GM10248 (cell line): ENCODE measurements at regions not wholly inside any gene's neighbourhood (a gene's known extent, or its start where the extent isn't known, plus 50 kb on each side); places are given as distances from the start of the nearest gene placed in this dataset.

Experiments
- CTCF ChIA-PET: fragments of 300-600 bp; sonication (Branson Sonifier 250); formaldehyde crosslinking; extraction: SDS; loops from one replicate; lab custom pipeline; 2021; ENCODE audit warnings: antibody characterized with exemption; lab: Yijun Ruan, JAX
- POLR2A ChIA-PET: fragments of 350-650 bp; sonication (Branson Sonifier 250); formaldehyde crosslinking; extraction: SDS; loops from one replicate; lab custom pipeline; 2020; ENCODE audit warnings: antibody characterized with exemption; lab: Yijun Ruan, JAX
- DNase-seq: peaks from one replicate; pipeline ENCODE4 v3.0.0; 2012; ENCODE audit errors: extremely low spot score
- TF ChIP-seq, protein P1 (sequence below): IDR thresholded peaks from 2 replicates; pipeline ENCODE4 v1.5.1; 2012; ENCODE audit warnings: mild to moderate bottlenecking, low read depth; ENCODE audit errors: extremely low read depth, missing control alignments, control extremely low read depth

DNA sequence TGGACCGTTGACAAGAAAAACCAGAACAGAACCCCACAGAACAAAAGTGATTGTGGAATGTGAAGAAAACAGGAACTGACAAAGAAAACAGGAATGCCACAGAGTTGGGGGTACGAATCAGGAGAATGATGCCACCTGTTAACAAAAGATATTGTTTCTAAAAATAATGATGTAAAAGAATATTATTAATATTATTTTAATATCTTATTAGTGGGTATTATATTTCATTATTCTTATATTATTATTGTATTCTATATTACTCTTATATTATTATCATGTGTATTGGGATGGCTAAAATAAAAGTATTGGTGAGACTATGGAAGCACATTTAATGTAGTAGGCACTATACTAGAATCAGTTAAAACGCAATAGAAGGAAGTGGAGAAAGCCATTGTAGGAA, 659.0 kb upstream of the PCDH15 start:
- no peak for DNase-seq
- TF ChIP-seq, protein P1, sequence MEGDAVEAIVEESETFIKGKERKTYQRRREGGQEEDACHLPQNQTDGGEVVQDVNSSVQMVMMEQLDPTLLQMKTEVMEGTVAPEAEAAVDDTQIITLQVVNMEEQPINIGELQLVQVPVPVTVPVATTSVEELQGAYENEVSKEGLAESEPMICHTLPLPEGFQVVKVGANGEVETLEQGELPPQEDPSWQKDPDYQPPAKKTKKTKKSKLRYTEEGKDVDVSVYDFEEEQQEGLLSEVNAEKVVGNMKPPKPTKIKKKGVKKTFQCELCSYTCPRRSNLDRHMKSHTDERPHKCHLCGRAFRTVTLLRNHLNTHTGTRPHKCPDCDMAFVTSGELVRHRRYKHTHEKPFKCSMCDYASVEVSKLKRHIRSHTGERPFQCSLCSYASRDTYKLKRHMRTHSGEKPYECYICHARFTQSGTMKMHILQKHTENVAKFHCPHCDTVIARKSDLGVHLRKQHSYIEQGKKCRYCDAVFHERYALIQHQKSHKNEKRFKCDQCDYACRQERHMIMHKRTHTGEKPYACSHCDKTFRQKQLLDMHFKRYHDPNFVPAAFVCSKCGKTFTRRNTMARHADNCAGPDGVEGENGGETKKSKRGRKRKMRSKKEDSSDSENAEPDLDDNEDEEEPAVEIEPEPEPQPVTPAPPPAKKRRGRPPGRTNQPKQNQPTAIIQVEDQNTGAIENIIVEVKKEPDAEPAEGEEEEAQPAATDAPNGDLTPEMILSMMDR, result no peak
- ChIA-PET CTCF (no interaction called here), POLR2A (no interaction called here)

DNA sequence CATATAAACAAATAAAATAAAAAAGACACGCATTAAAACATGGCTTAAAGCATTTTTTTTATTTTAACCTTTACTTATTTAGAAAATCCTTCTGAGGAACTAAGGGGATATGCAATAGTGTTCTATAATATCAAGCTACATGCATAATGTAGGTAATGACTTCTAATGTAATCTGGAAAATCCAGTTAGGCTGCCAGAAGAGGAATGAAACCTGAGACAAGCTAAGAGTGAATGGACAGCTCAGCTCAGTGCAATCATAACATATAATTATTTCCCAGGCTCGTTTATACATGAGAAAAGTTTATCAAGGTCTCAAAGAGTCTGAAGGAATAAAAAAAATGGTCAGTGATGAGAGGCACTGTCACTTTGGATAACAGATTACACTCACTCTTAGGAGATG, 649.0 kb upstream of the PCDH15 start:
- no peak for DNase-seq
- POLR2A ChIA-PET, result no interaction called here
- TF ChIP-seq, protein P1, result no peak
- CTCF ChIA-PET, result interaction anchor here (1.8 kb wide), 1 partner anchor 12 kb away, joined by 6 read pairs; no protein-coding TSS in a partner anchor

DNA sequence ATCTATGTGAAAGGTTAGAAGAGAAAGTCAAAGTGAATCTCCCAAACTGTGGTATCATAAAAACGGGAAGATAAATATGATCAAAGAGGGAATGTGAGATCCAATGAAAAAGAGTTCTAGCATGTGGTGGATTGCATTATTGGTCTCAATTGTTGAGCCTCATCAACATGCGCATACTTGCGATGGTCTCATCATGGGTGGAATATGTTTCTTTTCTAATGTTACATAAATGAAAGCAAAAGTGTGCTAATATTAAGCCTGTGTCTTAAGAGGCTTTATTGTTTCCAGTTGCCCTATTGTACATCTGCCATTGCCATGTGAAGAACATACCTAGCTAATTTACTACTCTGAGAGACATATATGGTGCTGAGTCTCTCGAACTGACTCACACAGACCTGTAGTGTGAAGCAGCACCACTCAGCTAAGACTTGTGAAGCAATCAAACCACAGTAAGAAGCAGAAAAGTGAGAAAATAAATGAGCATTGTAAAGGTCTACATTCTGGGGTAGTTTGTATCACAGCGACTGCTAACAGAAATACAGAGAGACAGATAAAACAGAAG, 645.5 kb upstream of the PCDH15 start:
- ChIA-PET CTCF (no interaction called here), POLR2A (no interaction called here)
- TF ChIP-seq, protein P1, result no peak
- no peak for DNase-seq

DNA sequence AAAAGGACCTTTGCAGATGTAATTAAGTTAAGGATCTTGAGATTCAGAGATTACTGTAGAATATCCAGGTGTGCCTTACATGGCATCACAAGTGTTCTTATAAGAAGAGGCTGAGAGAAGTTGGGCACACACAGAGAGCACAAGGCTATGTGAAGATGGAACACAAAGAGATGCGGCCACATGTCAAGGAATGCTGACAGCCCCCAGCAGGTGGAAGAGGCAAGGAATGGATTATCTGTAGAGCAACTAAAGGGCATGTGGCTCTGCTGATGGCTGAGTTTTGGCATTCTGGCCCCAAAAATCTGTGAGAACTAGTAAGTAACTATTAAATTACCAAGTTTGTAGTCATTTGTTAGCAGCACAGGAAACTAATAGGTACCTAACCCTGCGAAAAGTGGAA, 640.7 kb upstream of the PCDH15 start:
- POLR2A ChIA-PET, result no interaction called here
- TF ChIP-seq, protein P1, result no peak
- DNase-seq, result no peak
- CTCF ChIA-PET, result no interaction called here

DNA sequence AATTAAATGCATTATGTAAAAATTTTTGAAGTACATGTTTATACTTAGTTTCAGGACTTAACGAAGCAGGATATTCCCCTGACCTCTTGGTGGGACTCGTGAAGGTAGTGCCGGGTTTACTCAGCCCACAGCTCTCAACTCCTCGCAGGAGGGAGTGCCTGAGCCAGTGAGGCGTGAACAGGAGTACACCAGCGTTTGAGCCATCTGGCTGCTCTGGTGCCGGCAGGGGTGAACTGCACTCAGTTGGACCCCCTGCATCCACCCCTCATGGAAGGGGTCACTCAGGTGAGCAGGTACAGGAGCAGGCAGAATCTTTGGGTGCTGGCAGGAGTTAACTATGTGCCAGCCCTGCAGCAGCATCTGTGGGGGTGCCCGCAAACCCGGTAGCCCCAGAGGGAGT, 625.1 kb upstream of the PCDH15 start:
- no peak for DNase-seq
- TF ChIP-seq, protein P1, result no peak
- CTCF ChIA-PET, result interaction anchor here (0.8 to 1.6 kb wide), 3 partner anchors 9 to 39 kb away, joined by 3 to 4 read pairs (median 3); no protein-coding TSS in a partner anchor
- POLR2A ChIA-PET, result no interaction called here

DNA sequence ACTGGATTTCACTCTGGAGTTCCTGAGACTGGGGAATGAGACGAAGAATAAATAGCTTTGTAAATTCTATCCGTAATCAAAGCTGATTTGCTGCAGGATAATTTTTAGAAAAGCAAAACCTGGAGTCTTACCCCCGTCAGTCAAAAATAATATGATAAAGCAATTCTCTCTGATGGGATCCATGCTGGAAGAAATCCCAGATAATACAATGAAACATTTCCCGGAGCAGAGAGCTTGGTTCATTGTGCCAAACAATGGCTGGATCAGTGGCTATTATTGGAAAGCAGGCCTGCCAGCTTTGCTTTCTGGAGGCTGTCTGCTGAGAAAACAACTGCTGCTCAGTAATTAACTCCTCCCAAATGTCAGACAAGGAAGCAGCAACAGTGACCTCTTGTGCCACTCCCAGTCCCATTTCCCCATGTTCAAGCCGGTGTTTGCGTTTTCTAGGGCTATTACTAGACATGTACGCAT, 609.4 kb upstream of the PCDH15 start:
- DNase-seq, result no peak

More for the DNA sequence above, 609.4 kb upstream of the PCDH15 start:
- CTCF ChIA-PET, result interaction anchor here (1.3 kb wide), 1 partner anchor 25 kb away, joined by 3 read pairs; no protein-coding TSS in a partner anchor
- TF ChIP-seq, protein P1, result no peak
- POLR2A ChIA-PET, result no interaction called here
